ENCODE measurements at regions not wholly inside any gene's neighbourhood (a gene's known extent, or its start where the extent isn't known, plus 50 kb on each side); places are given as distances from the start of the nearest gene placed in this dataset.
"Not testable (repeated sequence)": the region's sequence is repeated elsewhere in the genome, so short reads cannot be mapped to it uniquely, and the experiment has no call there.

- Histone ChIP-seq H3K9ac (ENCODE audit: insufficient read length) (no peak overlapping the region), H3K9me3 (ENCODE audit: low read depth, low read length) (peaks cover 3% of the 10 kb centered on the region; the same call in 1 of the 2 replicates), H3K27ac (no peak overlapping the region), H3K36me3 (ENCODE audit: insufficient read depth, low read length) (no peaks in the 10 kb centered on the region), H3K4me3 (no peak overlapping the region)
- TF ChIP-seq POLR2AphosphoS5 (IDR thresholded peaks at IDR 0.05; ENCODE audit: borderline replicate concordance, low read depth, low read length), result no peak
- TF ChIP-seq FOXP2 (optimal IDR thresholded peaks at IDR 0.05; ENCODE audit: control extremely low read depth, extremely low read length, insufficient read depth), result no peak
- TF ChIP-seq EZH2 (IDR thresholded peaks at IDR 0.05), result no peak
- DNase-seq (ENCODE audit: low read depth, low spot score), result no peak
These were observed 83.6 kb downstream of the RAP2B start for GRCh38 chr3:153245661-153246060.

- TF ChIP-seq EZH2 (IDR thresholded peaks at IDR 0.05) (no peak), POLR2AphosphoS5 (IDR thresholded peaks at IDR 0.05; ENCODE audit: borderline replicate concordance, low read depth, low read length) (no peak), FOXP2 (optimal IDR thresholded peaks at IDR 0.05; ENCODE audit: control extremely low read depth, extremely low read length, insufficient read depth) (no peak)
- DNase-seq (ENCODE audit: low read depth, low spot score), result no peak
These were observed 84.3 kb downstream of the RAP2B start for GRCh38 chr3:153246331-153246730.

GRCh38 chr3:153246806-153247205, 84.8 kb downstream of the RAP2B start:
- TF ChIP-seq FOXP2 (optimal IDR thresholded peaks at IDR 0.05; ENCODE audit: control extremely low read depth, extremely low read length, insufficient read depth), result no peak
- no peak for TF ChIP-seq POLR2AphosphoS5 (IDR thresholded peaks at IDR 0.05; ENCODE audit: borderline replicate concordance, low read depth, low read length)
- TF ChIP-seq EZH2 (IDR thresholded peaks at IDR 0.05), result no peak
- Histone ChIP-seq H3K9me3 (ENCODE audit: low read depth, low read length) (peaks cover 3% of the 10 kb centered on the region; the same call in 1 of the 2 replicates), H3K4me3 (no peak overlapping the region), H3K27ac (peak overlapping the region; percentile 27; the same call in 1 of the 2 replicates), H3K36me3 (ENCODE audit: insufficient read depth, low read length) (no peaks in the 10 kb centered on the region), H3K9ac (ENCODE audit: insufficient read length) (no peak overlapping the region)
- DNase-seq (ENCODE audit: low read depth, low spot score), result no peak

More at GRCh38 chr3:153246331-153246730, 84.3 kb downstream of the RAP2B start:
- no peak overlapping the region for H3K4me3 ChIP-seq
- no peak overlapping the region for H3K9ac ChIP-seq (ENCODE audit: insufficient read length)
- peaks cover 3% of the 10 kb centered on the region; the same call in 1 of the 2 replicates for H3K9me3 ChIP-seq (ENCODE audit: low read depth, low read length)
- no peaks in the 10 kb centered on the region for H3K36me3 ChIP-seq (ENCODE audit: insufficient read depth, low read length)
- H3K27ac ChIP-seq, result no peak overlapping the region

- Histone ChIP-seq H3K36me3 (ENCODE audit: insufficient read depth, low read length) (no peaks in the 10 kb centered on the region), H3K9ac (ENCODE audit: insufficient read length) (no peak overlapping the region), H3K27ac (no peak overlapping the region), H3K4me3 (no peak overlapping the region), H3K9me3 (ENCODE audit: low read depth, low read length) (no peaks in the 10 kb centered on the region)
- DNase-seq (ENCODE audit: low read depth, low spot score), result no peak
- TF ChIP-seq EZH2 (IDR thresholded peaks at IDR 0.05) (no peak), POLR2AphosphoS5 (IDR thresholded peaks at IDR 0.05; ENCODE audit: borderline replicate concordance, low read depth, low read length) (no peak), FOXP2 (optimal IDR thresholded peaks at IDR 0.05; ENCODE audit: control extremely low read depth, extremely low read length, insufficient read depth) (no peak)
These were observed 85.6 kb downstream of the RAP2B start for GRCh38 chr3:153247331-153248330.

- H3K9ac ChIP-seq (ENCODE audit: insufficient read length); H3K9me3 ChIP-seq (ENCODE audit: low read depth, low read length); H3K27ac ChIP-seq; H3K4me3 ChIP-seq; DNase-seq (ENCODE audit: low read depth, low spot score); H3K36me3 ChIP-seq (ENCODE audit: insufficient read depth, low read length): not testable (repeated sequence)
These were observed 86.8 kb downstream of the RAP2B start for GRCh38 chr3:153248835-153249234.

GRCh38 chr3:153249906-153250305, 87.9 kb downstream of the RAP2B start:
- TF ChIP-seq POLR2AphosphoS5 (IDR thresholded peaks at IDR 0.05; ENCODE audit: borderline replicate concordance, low read depth, low read length) (no peak), FOXP2 (optimal IDR thresholded peaks at IDR 0.05; ENCODE audit: control extremely low read depth, extremely low read length, insufficient read depth) (no peak), EZH2 (IDR thresholded peaks at IDR 0.05) (no peak)
- DNase-seq (ENCODE audit: low read depth, low spot score), result no peak
- H3K27ac ChIP-seq, result no peak overlapping the region
- H3K9ac ChIP-seq (ENCODE audit: insufficient read length), result no peak overlapping the region
- H3K4me3 ChIP-seq, result no peak overlapping the region
- no peaks in the 10 kb centered on the region for H3K9me3 ChIP-seq (ENCODE audit: low read depth, low read length)
- no peaks in the 10 kb centered on the region for H3K36me3 ChIP-seq (ENCODE audit: insufficient read depth, low read length)

- H3K27ac ChIP-seq, result no peak overlapping the region
- DNase-seq (ENCODE audit: low read depth, low spot score), result no peak
- TF ChIP-seq POLR2AphosphoS5 (IDR thresholded peaks at IDR 0.05; ENCODE audit: borderline replicate concordance, low read depth, low read length), result no peak
- TF ChIP-seq EZH2 (IDR thresholded peaks at IDR 0.05), result no peak
- TF ChIP-seq FOXP2 (optimal IDR thresholded peaks at IDR 0.05; ENCODE audit: control extremely low read depth, extremely low read length, insufficient read depth), result no peak
- H3K4me3 ChIP-seq, result no peak overlapping the region
- no peak overlapping the region for H3K9ac ChIP-seq (ENCODE audit: insufficient read length)
- no peaks in the 10 kb centered on the region for H3K36me3 ChIP-seq (ENCODE audit: insufficient read depth, low read length)
- H3K9me3 ChIP-seq (ENCODE audit: low read depth, low read length), result no peaks in the 10 kb centered on the region
These were observed 88.4 kb downstream of the RAP2B start for GRCh38 chr3:153250446-153250845.

- DNase-seq (ENCODE audit: low read depth, low spot score), result no peak
- H3K27ac ChIP-seq, result no peak overlapping the region
- no peaks in the 10 kb centered on the region for H3K36me3 ChIP-seq (ENCODE audit: insufficient read depth, low read length)
- no peak overlapping the region for H3K9ac ChIP-seq (ENCODE audit: insufficient read length)
- TF ChIP-seq FOXP2 (optimal IDR thresholded peaks at IDR 0.05; ENCODE audit: control extremely low read depth, extremely low read length, insufficient read depth) (no peak), EZH2 (IDR thresholded peaks at IDR 0.05) (no peak), POLR2AphosphoS5 (IDR thresholded peaks at IDR 0.05; ENCODE audit: borderline replicate concordance, low read depth, low read length) (no peak)
- H3K9me3 ChIP-seq (ENCODE audit: low read depth, low read length), result no peaks in the 10 kb centered on the region
- H3K4me3 ChIP-seq, result no peak overlapping the region
These were observed 90.9 kb downstream of the RAP2B start for GRCh38 chr3:153252963-153253362.

All from SK-N-MC (cell line).